SK-N-MC (cell line): ENCODE measurements at regions not wholly inside any gene's neighbourhood (a gene's known extent, or its start where the extent isn't known, plus 50 kb on each side); places are given as distances from the start of the nearest gene placed in this dataset.

Experiments
- EZH2 ChIP-seq: fragments of 200-600 bp; sonication (generic); IDR thresholded peaks from one replicate; pipeline ENCODE4 v1.6.1; 2017; ENCODE audit warnings: antibody characterized with exemption
- POLR2AphosphoS5 ChIP-seq: IDR thresholded peaks from 2 replicates; pipeline ENCODE4 v1.6.1; 2012; ENCODE audit warnings: mild to moderate bottlenecking, low read depth, low read length, borderline replicate concordance

DNA sequence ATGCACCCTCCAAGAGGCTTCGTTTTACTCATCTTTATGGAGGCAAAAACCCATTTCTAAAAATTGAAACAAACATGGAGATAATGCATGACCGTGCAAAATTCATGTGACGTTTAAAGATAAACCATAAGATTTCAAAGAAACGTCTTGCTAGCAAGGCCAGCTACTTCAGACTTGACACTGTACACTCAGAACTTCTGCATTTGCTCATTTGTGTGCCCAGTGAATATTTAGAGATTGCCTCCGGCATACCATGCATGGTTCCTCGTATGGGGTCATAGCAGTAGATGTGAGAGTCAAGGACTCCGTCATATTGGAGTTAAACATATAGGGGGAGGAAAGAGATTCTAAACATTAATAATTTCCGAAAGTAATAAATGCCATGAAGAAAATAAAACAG, 78.6 kb upstream of the NEURL1B start:
- TF ChIP-seq POLR2AphosphoS5 (no peak), EZH2 (no peak)
